CD4-positive, CD25-positive, alpha-beta regulatory T cell (primary cell): ENCODE measurements at regions not wholly inside any gene's neighbourhood (a gene's known extent, or its start where the extent isn't known, plus 50 kb on each side); places are given as distances from the start of the nearest gene placed in this dataset.
"Not testable (repeated sequence)": the region's sequence is repeated elsewhere in the genome, so short reads cannot be mapped to it uniquely, and the experiment has no call there.

Experiments
- ATAC-seq, 2 donors: fragments of 150-1000 bp; cut with Tn5 transposase; one replicate each; pipeline ENCODE4 v1.10.0; 2021; ENCODE audit warnings: low read depth in 2 of 2, moderate number of reproducible peaks in 2 of 2, moderate library complexity in 1 of 2
- DNase-seq, 3 donors: peaks; one replicate each; pipeline versions ENCODE4 v3.0.0 to v3.0.0-alpha.2; 2012 to 2022; ENCODE audit warnings: mixed read lengths in 1 of 3
- H3K27ac ChIP-seq: one replicate; pipeline ENCODE4 v1.7.0; 2013; ENCODE audit warnings: mild to moderate bottlenecking, low read length; ENCODE audit not compliant: insufficient read depth, poor library complexity, severe bottlenecking
- H3K27me3 ChIP-seq: one replicate; pipeline ENCODE4 v1.7.0; 2013; ENCODE audit warnings: low read length; ENCODE audit not compliant: control insufficient read depth, insufficient read depth
- H3K36me3 ChIP-seq: one replicate; pipeline ENCODE4 v1.7.0; 2013; ENCODE audit warnings: mild to moderate bottlenecking, low read length, moderate library complexity; ENCODE audit not compliant: control insufficient read depth, insufficient read depth
- H3K4me1 ChIP-seq: 2 replicates; pipeline ENCODE4 v1.7.0; 2013; ENCODE audit warnings: mild to moderate bottlenecking, low read length; ENCODE audit not compliant: insufficient read depth, control insufficient read depth, poor library complexity, severe bottlenecking
- H3K4me3 ChIP-seq: one replicate; pipeline ENCODE4 v1.7.0; 2013; ENCODE audit warnings: low read depth, mild to moderate bottlenecking, low read length, moderate library complexity
- H3K9me3 ChIP-seq, 2 experiments: 1 replicate in 1 of 2; 2 replicates in 1 of 2; pipeline ENCODE4 v1.7.0; 2013; ENCODE audit warnings: low read length in 2 of 2, mild to moderate bottlenecking in 1 of 2, moderate library complexity in 1 of 2; ENCODE audit not compliant: control insufficient read depth in 2 of 2
- H3K27ac Mint-ChIP-seq, 3 donors: one replicate each; pipeline ENCODE4 v1.8.0; 2020 to 2022; ENCODE audit warnings: mild to moderate bottlenecking in 3 of 3, mixed read lengths in 3 of 3, moderate library complexity in 2 of 3
- H3K27me3 Mint-ChIP-seq: one replicate; pipeline ENCODE4 v1.8.0; 2022; ENCODE audit warnings: mild to moderate bottlenecking, mixed read lengths
- H3K36me3 Mint-ChIP-seq: one replicate; pipeline ENCODE4 v1.8.0; 2020; ENCODE audit warnings: mixed read lengths
- H3K4me1 Mint-ChIP-seq, 4 donors: one replicate each; pipeline ENCODE4 v1.8.0; 2020 to 2022; ENCODE audit warnings: mixed read lengths in 4 of 4, mild to moderate bottlenecking in 1 of 4
- H3K4me3 Mint-ChIP-seq, 4 donors: one replicate each; pipeline ENCODE4 v1.8.0; 2020 to 2022; ENCODE audit warnings: mild to moderate bottlenecking in 4 of 4, mixed read lengths in 4 of 4, moderate library complexity in 3 of 4
- H3K9me3 Mint-ChIP-seq, 7 donors: one replicate each; pipeline ENCODE4 v1.8.0; 2020 to 2022; ENCODE audit warnings: mixed read lengths in 7 of 7, mild to moderate bottlenecking in 3 of 7, moderate library complexity in 2 of 7

- Histone ChIP-seq H3K27me3 (no peaks in the 10 kb centered on the region), H3K36me3 (no peaks in the 10 kb centered on the region), H3K9me3 (no peaks in the 10 kb centered on the region), H3K4me1 (no peaks in the 10 kb centered on the region), H3K4me3 (no peak overlapping the region), H3K27ac (no peak overlapping the region)
- ATAC-seq (no peak), DNase-seq (no peak)
- Mint-ChIP-seq H3K4me3 (no peak overlapping the region), H3K4me1 (peaks cover 0 to 4% (median 0%) of the 10 kb centered on the region in 4 donors), H3K27ac (no peak overlapping the region), H3K36me3 (no peaks in the 10 kb centered on the region), H3K9me3 (no peaks in the 10 kb centered on the region), H3K27me3 (peaks cover 12% of the 10 kb centered on the region)
Measured at GRCh38 chr4:1554246-1554875, 129.8 kb downstream of the FAM53A start.

GRCh38 chr4:1553365-1553764, 130.7 kb downstream of the FAM53A start:
- Histone ChIP-seq H3K27ac (no peak overlapping the region), H3K4me3 (no peak overlapping the region), H3K36me3 (no peaks in the 10 kb centered on the region), H3K9me3 (no peaks in the 10 kb centered on the region), H3K27me3 (no peaks in the 10 kb centered on the region), H3K4me1 (peaks cover 5% of the 10 kb centered on the region)
- H3K27ac Mint-ChIP-seq = no peak overlapping the region
- no peak overlapping the region for H3K4me3 Mint-ChIP-seq
- peaks cover 10% of the 10 kb centered on the region for H3K27me3 Mint-ChIP-seq
- ATAC-seq (no peak), DNase-seq (no peak)
- no peaks in the 10 kb centered on the region for H3K36me3 Mint-ChIP-seq
- no peaks in the 10 kb centered on the region for H3K9me3 Mint-ChIP-seq
- peaks cover 0 to 7% (median 1%) of the 10 kb centered on the region in 4 donors for H3K4me1 Mint-ChIP-seq

DNA sequence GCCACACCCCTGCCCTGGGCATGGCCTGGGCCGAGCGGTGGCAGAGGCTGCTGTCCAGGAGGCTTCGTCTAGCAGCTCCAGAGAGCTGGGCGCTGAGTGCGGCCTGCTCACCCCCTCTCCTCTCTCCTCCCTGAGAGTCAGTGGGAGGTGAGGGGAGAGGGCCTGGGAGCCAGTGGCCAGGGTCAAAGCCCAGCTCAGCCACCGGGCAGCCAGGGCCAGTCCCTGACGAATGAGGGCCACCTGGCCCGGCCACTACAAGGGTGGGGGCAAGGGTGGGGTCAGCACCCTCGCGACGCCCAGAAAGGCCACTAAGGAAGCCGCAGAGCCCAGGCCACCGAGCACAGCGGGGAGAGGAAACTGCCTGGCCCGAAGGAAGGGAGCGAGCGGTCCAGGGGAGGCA, 131.7 kb downstream of the FAM53A start:
- DNase-seq (no peak), ATAC-seq (no peak)
- Mint-ChIP-seq H3K9me3 (peaks cover 0 to 3% (median 0%) of the 10 kb centered on the region in 7 donors), H3K27ac (no peak overlapping the region), H3K36me3 (peaks cover 4% of the 10 kb centered on the region), H3K27me3 (peaks cover 10% of the 10 kb centered on the region), H3K4me3 (no peak overlapping the region), H3K4me1 (peaks cover 0 to 11% (median 3%) of the 10 kb centered on the region in 4 donors)
- H3K4me1 ChIP-seq = peaks cover 5% of the 10 kb centered on the region
- no peak overlapping the region for H3K4me3 ChIP-seq
- no peak overlapping the region for H3K27ac ChIP-seq
- H3K9me3 ChIP-seq = no peaks in the 10 kb centered on the region
- no peaks in the 10 kb centered on the region for H3K36me3 ChIP-seq
- H3K27me3 ChIP-seq = no peaks in the 10 kb centered on the region

- peaks cover 5% of the 10 kb centered on the region for H3K27me3 Mint-ChIP-seq
- H3K27ac ChIP-seq = no peak overlapping the region
- H3K9me3 ChIP-seq = no peaks in the 10 kb centered on the region
- peaks cover 8% of the 10 kb centered on the region for H3K36me3 Mint-ChIP-seq
- H3K27ac Mint-ChIP-seq = no peak overlapping the region
- no peak for DNase-seq
- no peak for ATAC-seq
- no peak overlapping the region for H3K4me3 ChIP-seq
- no peaks in the 10 kb centered on the region for H3K27me3 ChIP-seq
- peaks cover 0 to 4% (median 0%) of the 10 kb centered on the region in 7 donors for H3K9me3 Mint-ChIP-seq
- H3K4me3 Mint-ChIP-seq = no peak overlapping the region
- H3K36me3 ChIP-seq = no peaks in the 10 kb centered on the region
- H3K4me1 Mint-ChIP-seq = peaks cover 0 to 16% (median 7%) of the 10 kb centered on the region in 4 donors
- peaks cover 10% of the 10 kb centered on the region for H3K4me1 ChIP-seq
Measured at GRCh38 chr4:1551211-1551610, 132.9 kb downstream of the FAM53A start.

DNA sequence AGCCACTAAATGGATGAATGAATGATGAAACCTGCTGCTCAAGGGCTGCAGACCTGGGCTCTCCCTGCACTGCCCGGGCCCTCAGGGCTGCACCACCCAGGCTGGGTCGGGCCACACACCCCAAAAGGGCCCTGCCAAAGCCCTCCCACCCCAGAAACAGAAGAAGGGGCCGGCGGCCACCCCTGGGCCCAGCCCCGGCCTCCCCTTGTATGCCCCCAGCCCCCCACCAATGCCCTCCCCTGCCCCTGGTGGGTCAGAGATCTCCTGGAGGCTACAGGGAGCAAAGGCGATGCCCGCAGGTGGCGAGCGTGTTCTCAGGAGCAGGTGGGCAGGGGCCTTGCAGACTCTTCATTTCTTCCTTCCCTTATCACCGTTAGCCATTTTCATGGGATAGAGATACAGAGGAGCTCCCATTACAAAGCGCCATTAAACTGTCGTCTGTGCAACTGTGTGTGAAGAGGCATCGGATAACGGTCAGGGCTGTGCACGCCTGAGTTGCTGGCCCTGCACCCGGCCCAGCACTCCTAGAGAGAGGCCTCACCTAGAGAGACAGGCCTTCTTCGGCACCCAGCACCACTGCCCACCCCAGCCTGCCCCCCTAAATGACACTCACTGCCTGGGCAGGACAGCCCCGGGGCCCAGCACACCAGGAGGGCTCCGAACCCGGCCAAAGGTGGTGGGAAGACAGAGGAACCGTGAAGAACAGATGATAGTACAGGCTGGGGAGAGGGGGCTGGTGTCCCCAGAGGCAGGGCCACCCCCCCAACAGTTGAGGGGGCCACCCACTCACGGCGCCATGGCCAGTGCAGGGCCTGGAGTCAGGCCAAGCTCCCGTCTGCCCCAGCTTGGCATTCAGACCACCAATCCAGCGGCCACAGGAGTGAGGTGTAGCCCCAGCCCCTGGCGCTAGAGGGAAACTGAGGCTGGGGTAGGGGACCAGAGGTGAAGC, 133.7 kb downstream of the FAM53A start:
- Histone ChIP-seq H3K4me3 (no peak overlapping the region), H3K4me1 (peaks cover 10% of the 10 kb centered on the region), H3K27ac (no peak overlapping the region), H3K36me3 (no peaks in the 10 kb centered on the region), H3K27me3 (no peaks in the 10 kb centered on the region), H3K9me3 (no peaks in the 10 kb centered on the region)
- H3K4me1 Mint-ChIP-seq = peaks cover 0 to 16% (median 7%) of the 10 kb centered on the region in 4 donors
- peaks cover 0 to 4% (median 0%) of the 10 kb centered on the region in 7 donors for H3K9me3 Mint-ChIP-seq
- peaks cover 5% of the 10 kb centered on the region for H3K27me3 Mint-ChIP-seq
- ATAC-seq = no peak
- peak overlapping the region in 1 of 3 donors; percentile 36 for H3K27ac Mint-ChIP-seq
- no peak for DNase-seq
- peaks cover 8% of the 10 kb centered on the region for H3K36me3 Mint-ChIP-seq
- H3K4me3 Mint-ChIP-seq = no peak overlapping the region

DNA sequence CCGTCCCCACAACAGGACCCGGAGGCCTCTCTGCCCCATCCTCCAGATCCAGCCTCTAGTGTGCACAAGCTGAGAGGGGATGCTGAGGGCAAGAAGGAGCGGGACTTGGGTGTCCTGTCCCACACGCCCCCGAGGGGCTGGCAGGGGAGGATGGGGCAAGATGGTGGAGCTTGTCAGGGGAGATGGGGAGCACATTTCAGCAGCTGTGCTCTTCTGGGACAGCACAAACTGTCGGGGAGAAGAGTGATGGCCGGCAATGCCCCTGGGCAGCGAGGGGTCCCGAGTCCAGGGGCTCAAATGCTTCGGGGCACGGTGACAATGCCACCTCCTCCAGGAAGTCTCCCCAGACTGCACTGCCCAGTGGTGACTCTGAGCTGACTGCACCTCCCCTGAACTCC, 134.5 kb downstream of the FAM53A start:
- Histone ChIP-seq H3K4me3 (no peak overlapping the region), H3K9me3 (no peaks in the 10 kb centered on the region), H3K4me1 (peaks cover 16% of the 10 kb centered on the region), H3K36me3 (no peaks in the 10 kb centered on the region), H3K27ac (no peak overlapping the region), H3K27me3 (no peaks in the 10 kb centered on the region)
- Mint-ChIP-seq H3K36me3 (peaks cover 8% of the 10 kb centered on the region), H3K4me3 (no peak overlapping the region), H3K27ac (peak overlapping the region in 1 of 3 donors; percentile 36), H3K4me1 (peaks cover 0 to 21% (median 10%) of the 10 kb centered on the region in 4 donors), H3K9me3 (peaks cover 0 to 4% (median 0%) of the 10 kb centered on the region in 7 donors), H3K27me3 (no peaks in the 10 kb centered on the region)
- DNase-seq (no peak), ATAC-seq (no peak)

- Mint-ChIP-seq H3K27ac (peak overlapping the region in 1 of 3 donors; percentile 67), H3K4me3 (peak overlapping the region in 3 of 4 donors; percentile 7 to 65 (median 64)), H3K4me1 (peaks cover 0 to 25% (median 10%) of the 10 kb centered on the region in 4 donors)
- not testable (repeated sequence) for H3K27me3 Mint-ChIP-seq, H3K36me3 ChIP-seq, H3K27me3 ChIP-seq, H3K4me3 ChIP-seq, H3K9me3 Mint-ChIP-seq, H3K36me3 Mint-ChIP-seq, H3K27ac ChIP-seq, H3K9me3 ChIP-seq
- peak; percentile 56 to 69 for ATAC-seq
- peaks cover 22% of the 10 kb centered on the region for H3K4me1 ChIP-seq
- peak; percentile 30 to 53 (median 50) for DNase-seq
Measured at GRCh38 chr4:1548827-1549637, 135.1 kb downstream of the FAM53A start.
